ENCODE measurements at regions not wholly inside any gene's neighbourhood (a gene's known extent, or its start where the extent isn't known, plus 50 kb on each side); places are given as distances from the start of the nearest gene placed in this dataset.

- intact Hi-C loops (cut with DNase I; ENCODE audit: low total_unique reads) = no loop called here
- no peaks in the 10 kb centered on the region for H3K4me1 ChIP-seq
- peaks cover 0 to 6% (median 0%) of the 10 kb centered on the region in 7 donors for H3K27me3 ChIP-seq (replicated peaks in 1 of 7)
- 54 to 74% (median 68%) methylated on average over 7 of the region's 7 CpGs for WGBS, 5 donors
- H3K36me3 ChIP-seq = no peaks in the 10 kb centered on the region
- no peak overlapping the region for H3K27ac ChIP-seq
- H3K9me3 ChIP-seq = no peaks in the 10 kb centered on the region
- H3K4me3 ChIP-seq = no peak overlapping the region
- DNase-seq = peak; percentile 34
- TF ChIP-seq POLR2AphosphoS5 (IDR thresholded peaks at IDR 0.05) (no peak), CTCF (IDR thresholded peaks at IDR 0.05 in 8 of 11, conservative IDR thresholded peaks at IDR 0.05 in 3 of 11) (no peak), POLR2A (IDR thresholded peaks at IDR 0.05) (no peak)
These were observed 469.0 kb upstream of the SALL3 start for GRCh38 chr18:78510636-78511035.

- intact Hi-C loops (cut with DNase I; ENCODE audit: low total_unique reads) = no loop called here
- no peak for TF ChIP-seq CTCF (IDR thresholded peaks at IDR 0.05 in 8 of 11, conservative IDR thresholded peaks at IDR 0.05 in 3 of 11)
- no peak for TF ChIP-seq POLR2A (IDR thresholded peaks at IDR 0.05)
- no peak for TF ChIP-seq POLR2AphosphoS5 (IDR thresholded peaks at IDR 0.05)
- Histone ChIP-seq H3K4me3 (no peak overlapping the region), H3K36me3 (no peaks in the 10 kb centered on the region), H3K27ac (no peak overlapping the region), H3K9me3 (no peaks in the 10 kb centered on the region), H3K27me3 (replicated peaks in 1 of 7) (no peaks in the 10 kb centered on the region), H3K4me1 (no peaks in the 10 kb centered on the region)
- WGBS, 5 donors = 76 to 87% (median 84%) methylated on average over 21 to 24 of the region's 24 CpGs
- peak; percentile 72 for DNase-seq
These were observed 467.7 kb upstream of the SALL3 start for GRCh38 chr18:78511666-78512601.

GRCh38 chr18:78514910-78515670 lies 464.5 kb upstream of the SALL3 start:
- 82 to 89% (median 87%) methylated on average over 20 to 24 of the region's 24 CpGs for whole genome bisulfite sequencing, 5 donors
- Histone ChIP-seq H3K4me3 (no peak overlapping the region), H3K27ac (no peak overlapping the region), H3K9me3 (no peaks in the 10 kb centered on the region), H3K36me3 (no peaks in the 10 kb centered on the region), H3K4me1 (no peaks in the 10 kb centered on the region), H3K27me3 (replicated peaks in 1 of 7) (no peaks in the 10 kb centered on the region)
- TF ChIP-seq POLR2AphosphoS5 (IDR thresholded peaks at IDR 0.05) = no peak
- TF ChIP-seq CTCF (IDR thresholded peaks at IDR 0.05 in 8 of 11, conservative IDR thresholded peaks at IDR 0.05 in 3 of 11) = no peak
- no peak for TF ChIP-seq POLR2A (IDR thresholded peaks at IDR 0.05)
- no peak for DNase-seq
- intact Hi-C loops (cut with DNase I; ENCODE audit: low total_unique reads) = no loop called here

GRCh38 chr18:78517328-78517727 lies 462.3 kb upstream of the SALL3 start:
- Histone ChIP-seq H3K4me1 (no peaks in the 10 kb centered on the region), H3K27me3 (replicated peaks in 1 of 7) (no peaks in the 10 kb centered on the region), H3K36me3 (no peaks in the 10 kb centered on the region), H3K9me3 (peaks cover 0 to 4% (median 0%) of the 10 kb centered on the region in 8 donors), H3K27ac (no peak overlapping the region), H3K4me3 (no peak overlapping the region)
- whole genome bisulfite sequencing, 5 donors = 88 to 99% (median 91%) methylated on average over 7 to 22 of the region's 22 CpGs
- intact Hi-C loops (cut with DNase I; ENCODE audit: low total_unique reads) = no loop called here
- DNase-seq = no peak
- TF ChIP-seq CTCF (IDR thresholded peaks at IDR 0.05 in 8 of 11, conservative IDR thresholded peaks at IDR 0.05 in 3 of 11) (no peak), POLR2AphosphoS5 (IDR thresholded peaks at IDR 0.05) (no peak)

Measured in spleen (tissue), 11 donors.